Liver (tissue), 8 donors: ENCODE measurements at regions not wholly inside any gene's neighbourhood (a gene's known extent, or its start where the extent isn't known, plus 50 kb on each side); places are given as distances from the start of the nearest gene placed in this dataset.

Experiments
- DNase-seq: peaks from one replicate; pipeline ENCODE4 v3.0.0-alpha.2; 2017; ENCODE audit warnings: low spot score
- H3K27ac ChIP-seq, 2 donors: one replicate each; pipeline ENCODE4 v1.7.0; 2013; ENCODE audit warnings: inconsistent platforms in 2 of 2, low read length in 2 of 2, control low read depth in 1 of 2, low read depth in 1 of 2, mild to moderate bottlenecking in 1 of 2
- H3K27me3 ChIP-seq, 4 donors: one replicate each; pipeline versions ENCODE4 v1.6.1 to v1.7.0; 2013; ENCODE audit warnings: low read length in 3 of 4, inconsistent platforms in 1 of 4, mild to moderate bottlenecking in 1 of 4, moderate library complexity in 1 of 4; ENCODE audit not compliant: control insufficient read depth in 4 of 4, insufficient read depth in 4 of 4
- H3K36me3 ChIP-seq, 4 donors: one replicate each; pipeline versions ENCODE4 v1.6.1 to v1.7.0; 2013; ENCODE audit warnings: low read length in 3 of 4, mild to moderate bottlenecking in 3 of 4, low read depth in 1 of 4, moderate library complexity in 1 of 4; ENCODE audit not compliant: control insufficient read depth in 4 of 4, insufficient read depth in 3 of 4
- H3K4me1 ChIP-seq, 4 donors: one replicate each; pipeline versions ENCODE4 v1.6.1 to v1.7.0; 2013; ENCODE audit warnings: low read length in 3 of 4, mild to moderate bottlenecking in 3 of 4, moderate library complexity in 1 of 4; ENCODE audit not compliant: control insufficient read depth in 4 of 4, insufficient read depth in 4 of 4
- H3K4me3 ChIP-seq, 3 donors: one replicate each; pipeline versions ENCODE4 v1.6.1 to v1.7.0; 2013; ENCODE audit warnings: low read length in 3 of 3, control low read depth in 1 of 3, low read depth in 1 of 3, mild to moderate bottlenecking in 1 of 3
- H3K9ac ChIP-seq, 2 donors: one replicate each; pipeline ENCODE4 v1.7.0; 2013; ENCODE audit warnings: low read length in 2 of 2, mild to moderate bottlenecking in 2 of 2, moderate library complexity in 2 of 2, control low read depth in 1 of 2, low read depth in 1 of 2
- H3K9me3 ChIP-seq, 4 donors: one replicate each; pipeline versions ENCODE4 v1.6.1 to v1.7.0; 2013; ENCODE audit warnings: low read length in 3 of 4; ENCODE audit not compliant: control insufficient read depth in 4 of 4
- ATF3 ChIP-seq: IDR thresholded peaks from 2 replicates; pipeline ENCODE4 v1.6.1; 2016; ENCODE audit warnings: antibody characterized with exemption
- CTCF ChIP-seq: fragments of 150-350 bp; IDR thresholded peaks from 2 replicates; pipeline ENCODE4 v1.5.1; 2017; ENCODE audit warnings: improper control_type of control experiment, low read depth, low read length; ENCODE audit not compliant: missing input control
- EGR1 ChIP-seq, 2 donors: IDR thresholded peaks; 2 replicates each; pipeline ENCODE4 v1.6.1; 2016 to 2018; ENCODE audit warnings: antibody characterized with exemption in 2 of 2, low read depth in 2 of 2
- FOXA1 ChIP-seq: IDR thresholded peaks from 2 replicates; pipeline ENCODE4 v1.6.1; 2016; ENCODE audit warnings: antibody characterized with exemption
- FOXA2 ChIP-seq: IDR thresholded peaks from 2 replicates; pipeline ENCODE4 v1.6.1; 2016; ENCODE audit warnings: antibody characterized with exemption
- GABPA ChIP-seq, 2 donors: IDR thresholded peaks in 1 of 2; conservative IDR thresholded peaks in 1 of 2; 2 replicates each; pipeline ENCODE4 v1.6.1; 2016; ENCODE audit warnings: antibody characterized with exemption in 2 of 2, mild to moderate bottlenecking in 1 of 2, moderate library complexity in 1 of 2
- HNF4A ChIP-seq, 2 donors: conservative IDR thresholded peaks; 2 replicates each; pipeline ENCODE4 v1.6.1; 2016; ENCODE audit warnings: antibody characterized with exemption in 2 of 2, mild to moderate bottlenecking in 2 of 2
- HNF4G ChIP-seq: IDR thresholded peaks from 2 replicates; pipeline ENCODE4 v1.6.1; 2016; ENCODE audit warnings: antibody characterized with exemption
- JUND ChIP-seq, 2 donors: IDR thresholded peaks; 2 replicates each; pipeline ENCODE4 v1.6.1; 2016; ENCODE audit warnings: antibody characterized with exemption in 2 of 2
- MAX ChIP-seq: IDR thresholded peaks from 2 replicates; pipeline ENCODE4 v1.6.1; 2016; ENCODE audit warnings: antibody characterized with exemption
- NR2F2 ChIP-seq: IDR thresholded peaks from 2 replicates; pipeline ENCODE4 v1.6.1; 2016; ENCODE audit warnings: antibody characterized with exemption
- RAD21 ChIP-seq, 2 donors: IDR thresholded peaks; 2 replicates each; pipeline ENCODE4 v1.6.1; 2016; ENCODE audit warnings: antibody characterized with exemption in 2 of 2, mild to moderate bottlenecking in 2 of 2
- RXRA ChIP-seq, 2 donors: IDR thresholded peaks; 2 replicates each; pipeline ENCODE4 v1.6.1; 2017 to 2018; ENCODE audit warnings: antibody characterized with exemption in 2 of 2, mild to moderate bottlenecking in 1 of 2
- SP1 ChIP-seq: IDR thresholded peaks from 2 replicates; pipeline ENCODE4 v1.6.1; 2018; ENCODE audit warnings: antibody characterized with exemption, mild to moderate bottlenecking
- TAF1 ChIP-seq: conservative IDR thresholded peaks from 2 replicates; pipeline ENCODE4 v1.6.1; 2016; ENCODE audit warnings: antibody characterized with exemption, mild to moderate bottlenecking
- YY1 ChIP-seq: IDR thresholded peaks from 2 replicates; pipeline ENCODE4 v1.6.1; 2016; ENCODE audit warnings: antibody characterized with exemption, mild to moderate bottlenecking
- ZBTB33 ChIP-seq: IDR thresholded peaks from 2 replicates; pipeline ENCODE4 v1.6.1; 2016; ENCODE audit warnings: antibody characterized with exemption
- WGBS: extraction: QIAGEN DNeasy Blood & Tissue Kit; methylation state at CpG from one replicate; pipeline ENCODE4 v1.1.7; 2013; 5-methylcytosine and 5-hydroxymethylcytosine counted together
- donor health status: healthy.
- donor health status: healthy.
- donor health status: healthy.
- donor health status: healthy.
- donor health status: healthy.

- 71% methylated on average over 13 of the region's 13 CpGs for WGBS
- peaks cover 0 to 4% (median 0%) of the 10 kb centered on the region in 4 donors for H3K9me3 ChIP-seq
- no peaks in the 10 kb centered on the region for H3K4me1 ChIP-seq
- H3K27ac ChIP-seq = no peak overlapping the region
- no peaks in the 10 kb centered on the region for H3K27me3 ChIP-seq
- H3K36me3 ChIP-seq = no peaks in the 10 kb centered on the region
- H3K4me3 ChIP-seq = no peak overlapping the region
- DNase-seq = no peak
- TF ChIP-seq MAX (no peak), NR2F2 (no peak)
- no peak overlapping the region for H3K9ac ChIP-seq
Measured at GRCh38 chr4:187849556-187850225, 145.9 kb upstream of the ZFP42 start.

- H3K9me3 ChIP-seq = no peaks in the 10 kb centered on the region
- H3K4me1 ChIP-seq = no peaks in the 10 kb centered on the region
- no peak for DNase-seq
- no peaks in the 10 kb centered on the region for H3K27me3 ChIP-seq
- H3K9ac ChIP-seq = no peak overlapping the region
- TF ChIP-seq TAF1 = no peak
- TF ChIP-seq CTCF = no peak
- no peak for TF ChIP-seq RAD21 (IDR thresholded peaks at IDR 0.05)
- no peak for TF ChIP-seq GABPA (IDR thresholded peaks at IDR 0.05 in 1 of 2, conservative IDR thresholded peaks at IDR 0.05 in 1 of 2)
- peaks cover 0 to 2% (median 0%) of the 10 kb centered on the region in 4 donors for H3K36me3 ChIP-seq
- no peak overlapping the region for H3K4me3 ChIP-seq
- no peak overlapping the region for H3K27ac ChIP-seq
- WGBS = 73% methylated on average over 4 of the region's 4 CpGs
Measured at GRCh38 chr4:187865914-187866313, 129.7 kb upstream of the ZFP42 start.

- Histone ChIP-seq H3K9me3 (peaks cover 0 to 4% (median under 1%) of the 10 kb centered on the region in 4 donors), H3K9ac (no peak overlapping the region), H3K27me3 (peaks cover 0 to 5% (median 0%) of the 10 kb centered on the region in 4 donors), H3K36me3 (no peaks in the 10 kb centered on the region), H3K4me1 (no peaks in the 10 kb centered on the region), H3K27ac (no peak overlapping the region), H3K4me3 (no peak overlapping the region)
- 48% methylated on average over 2 of the region's 2 CpGs for WGBS
- TF ChIP-seq FOXA2 (no peak), FOXA1 (no peak), HNF4A (conservative IDR thresholded peaks at IDR 0.05) (no peak), TAF1 (no peak), CTCF (no peak), ZBTB33 (no peak), RXRA (IDR thresholded peaks at IDR 0.05) (no peak), HNF4G (no peak), JUND (IDR thresholded peaks at IDR 0.05) (no peak), EGR1 (IDR thresholded peaks at IDR 0.05; ENCODE audit: low read depth in 2 of 2) (no peak), NR2F2 (no peak), YY1 (no peak), RAD21 (IDR thresholded peaks at IDR 0.05) (no peak), GABPA (IDR thresholded peaks at IDR 0.05 in 1 of 2, conservative IDR thresholded peaks at IDR 0.05 in 1 of 2) (no peak), ATF3 (no peak), SP1 (no peak), MAX (no peak)
- no peak for DNase-seq
Measured at GRCh38 chr4:187883049-187883448, 112.5 kb upstream of the ZFP42 start.
